T-helper 2 cell treated with Interferon-gamma antibody and Interleukin-4, amounts not matched to agents 5 μg/mL and 100 μg/mL, for 36 hours (primary cell): ENCODE measurements at regions not wholly inside any gene's neighbourhood (a gene's known extent, or its start where the extent isn't known, plus 50 kb on each side); places are given as distances from the start of the nearest gene placed in this dataset.
"Not testable (repeated sequence)": the region's sequence is repeated elsewhere in the genome, so short reads cannot be mapped to it uniquely, and the experiment has no call there.

Experiments used
- DNase-seq: peaks from one replicate; pipeline ENCODE4 v3.0.0; 2021; ENCODE audit warnings: low spot score
- H3K27ac Mint-ChIP-seq: one replicate; pipeline ENCODE4 v1.8.0; 2021; ENCODE audit warnings: mild to moderate bottlenecking, mixed read lengths
- H3K27me3 Mint-ChIP-seq: one replicate; pipeline ENCODE4 v1.8.0; 2021; ENCODE audit warnings: low read depth, mixed read lengths
- H3K36me3 Mint-ChIP-seq: one replicate; pipeline ENCODE4 v1.8.0; 2021; ENCODE audit warnings: low read depth, mixed read lengths
- H3K4me1 Mint-ChIP-seq: one replicate; pipeline ENCODE4 v1.8.0; 2021; ENCODE audit warnings: low read depth, mixed read lengths
- H3K4me3 Mint-ChIP-seq: one replicate; pipeline ENCODE4 v1.8.0; 2022; ENCODE audit warnings: mild to moderate bottlenecking, moderate library complexity, mixed read lengths
- H3K9me3 Mint-ChIP-seq: one replicate; pipeline ENCODE4 v1.8.0; 2021; ENCODE audit warnings: mixed read lengths

GRCh38 chr11:41613326-41613725 lies 153.9 kb upstream of the LRRC4C start:
- H3K4me3 Mint-ChIP-seq, result no peak overlapping the region
- no peaks in the 10 kb centered on the region for H3K4me1 Mint-ChIP-seq
- DNase-seq, result no peak
- peaks cover 40% of the 10 kb centered on the region for H3K9me3 Mint-ChIP-seq
- H3K27ac Mint-ChIP-seq, result no peak overlapping the region
- H3K36me3 Mint-ChIP-seq, result no peaks in the 10 kb centered on the region
- H3K27me3 Mint-ChIP-seq, result no peaks in the 10 kb centered on the region

- H3K4me1 Mint-ChIP-seq, result no peaks in the 10 kb centered on the region
- H3K27me3 Mint-ChIP-seq, result no peaks in the 10 kb centered on the region
- H3K36me3 Mint-ChIP-seq, result no peaks in the 10 kb centered on the region
- H3K4me3 Mint-ChIP-seq, result no peak overlapping the region
- H3K9me3 Mint-ChIP-seq, result peaks cover 35% of the 10 kb centered on the region
- no peak for DNase-seq
- no peak overlapping the region for H3K27ac Mint-ChIP-seq
These were observed 163.4 kb upstream of the LRRC4C start for GRCh38 chr11:41622707-41623359.

GRCh38 chr11:41659985-41660384 lies 200.5 kb upstream of the LRRC4C start:
- no peak overlapping the region for H3K4me3 Mint-ChIP-seq
- DNase-seq, result no peak
- H3K4me1 Mint-ChIP-seq, result no peaks in the 10 kb centered on the region
- no peak overlapping the region for H3K27ac Mint-ChIP-seq
- peaks cover 42% of the 10 kb centered on the region for H3K9me3 Mint-ChIP-seq
- H3K36me3 Mint-ChIP-seq, result no peaks in the 10 kb centered on the region
- no peaks in the 10 kb centered on the region for H3K27me3 Mint-ChIP-seq

- Mint-ChIP-seq H3K36me3 (no peaks in the 10 kb centered on the region), H3K4me3 (no peak overlapping the region), H3K27me3 (no peaks in the 10 kb centered on the region), H3K9me3 (peaks cover 36% of the 10 kb centered on the region), H3K27ac (no peak overlapping the region), H3K4me1 (no peaks in the 10 kb centered on the region)
- no peak for DNase-seq
These were observed 201.1 kb upstream of the LRRC4C start for GRCh38 chr11:41660585-41660984.

- Mint-ChIP-seq H3K4me3 (no peak overlapping the region), H3K9me3 (peaks cover 28% of the 10 kb centered on the region), H3K27me3 (no peaks in the 10 kb centered on the region), H3K36me3 (no peaks in the 10 kb centered on the region), H3K27ac (no peak overlapping the region), H3K4me1 (no peaks in the 10 kb centered on the region)
- no peak for DNase-seq
These were observed 206.2 kb upstream of the LRRC4C start for GRCh38 chr11:41665441-41666360.

- H3K4me1 Mint-ChIP-seq, result no peaks in the 10 kb centered on the region
- peaks cover 34% of the 10 kb centered on the region for H3K9me3 Mint-ChIP-seq
- H3K27me3 Mint-ChIP-seq, result no peaks in the 10 kb centered on the region
- DNase-seq, result no peak
- no peaks in the 10 kb centered on the region for H3K36me3 Mint-ChIP-seq
- no peak overlapping the region for H3K4me3 Mint-ChIP-seq
- H3K27ac Mint-ChIP-seq, result no peak overlapping the region
These were observed 207.7 kb upstream of the LRRC4C start for GRCh38 chr11:41666951-41667653.

GRCh38 chr11:41675205-41675604 lies 215.8 kb upstream of the LRRC4C start:
- no peak for DNase-seq
- Mint-ChIP-seq H3K9me3 (peaks cover 32% of the 10 kb centered on the region), H3K27ac (no peak overlapping the region), H3K36me3 (no peaks in the 10 kb centered on the region), H3K27me3 (no peaks in the 10 kb centered on the region), H3K4me1 (no peaks in the 10 kb centered on the region), H3K4me3 (no peak overlapping the region)

GRCh38 chr11:41713030-41713429 lies 253.6 kb upstream of the LRRC4C start:
- H3K36me3 Mint-ChIP-seq, result no peaks in the 10 kb centered on the region
- H3K27me3 Mint-ChIP-seq, result no peaks in the 10 kb centered on the region
- peaks cover 54% of the 10 kb centered on the region for H3K9me3 Mint-ChIP-seq
- no peak overlapping the region for H3K27ac Mint-ChIP-seq
- DNase-seq, result no peak
- H3K4me1 Mint-ChIP-seq, result no peaks in the 10 kb centered on the region
- H3K4me3 Mint-ChIP-seq, result no peak overlapping the region

- DNase-seq, result no peak
- H3K4me3 Mint-ChIP-seq, result no peak overlapping the region
- no peaks in the 10 kb centered on the region for H3K27me3 Mint-ChIP-seq
- peaks cover 46% of the 10 kb centered on the region for H3K9me3 Mint-ChIP-seq
- H3K27ac Mint-ChIP-seq, result no peak overlapping the region
- no peaks in the 10 kb centered on the region for H3K36me3 Mint-ChIP-seq
- no peaks in the 10 kb centered on the region for H3K4me1 Mint-ChIP-seq
These were observed 254.6 kb upstream of the LRRC4C start for GRCh38 chr11:41714101-41714500.

- H3K27me3 Mint-ChIP-seq, result no peaks in the 10 kb centered on the region
- peaks cover 49% of the 10 kb centered on the region for H3K9me3 Mint-ChIP-seq
- H3K4me3 Mint-ChIP-seq, result no peak overlapping the region
- no peak for DNase-seq
- H3K27ac Mint-ChIP-seq, result no peak overlapping the region
- no peaks in the 10 kb centered on the region for H3K4me1 Mint-ChIP-seq
- no peaks in the 10 kb centered on the region for H3K36me3 Mint-ChIP-seq
These were observed 257.4 kb upstream of the LRRC4C start for GRCh38 chr11:41716862-41717261.

- Mint-ChIP-seq H3K36me3 (no peaks in the 10 kb centered on the region), H3K4me1 (no peaks in the 10 kb centered on the region)
These were observed 261.3 kb upstream of the LRRC4C start for GRCh38 chr11:41720761-41721160.

GRCh38 chr11:41728161-41728560 lies 268.7 kb upstream of the LRRC4C start:
- not testable (repeated sequence) for DNase-seq, H3K27ac Mint-ChIP-seq, H3K36me3 Mint-ChIP-seq, H3K4me3 Mint-ChIP-seq, H3K4me1 Mint-ChIP-seq, H3K27me3 Mint-ChIP-seq
- peaks cover 36% of the 10 kb centered on the region for H3K9me3 Mint-ChIP-seq

More at GRCh38 chr11:41720761-41721160, 261.3 kb upstream of the LRRC4C start:
- DNase-seq, result no peak
- Mint-ChIP-seq H3K27me3 (no peaks in the 10 kb centered on the region), H3K9me3 (peaks cover 34% of the 10 kb centered on the region), H3K4me3 (no peak overlapping the region), H3K27ac (no peak overlapping the region)

- peaks cover 48% of the 10 kb centered on the region for H3K9me3 Mint-ChIP-seq
- no peak for DNase-seq
- H3K4me1 Mint-ChIP-seq, result no peaks in the 10 kb centered on the region
- H3K4me3 Mint-ChIP-seq, result no peak overlapping the region
- H3K27me3 Mint-ChIP-seq, result no peaks in the 10 kb centered on the region
- H3K36me3 Mint-ChIP-seq, result no peaks in the 10 kb centered on the region
- no peak overlapping the region for H3K27ac Mint-ChIP-seq
These were observed 315.8 kb upstream of the LRRC4C start for GRCh38 chr11:41775296-41775695.

- DNase-seq, result no peak
- Mint-ChIP-seq H3K27me3 (no peaks in the 10 kb centered on the region), H3K4me3 (no peak overlapping the region), H3K4me1 (no peaks in the 10 kb centered on the region), H3K36me3 (no peaks in the 10 kb centered on the region), H3K9me3 (peaks cover 45% of the 10 kb centered on the region), H3K27ac (no peak overlapping the region)
These were observed 320.0 kb upstream of the LRRC4C start for GRCh38 chr11:41779401-41779960.
